ENCODE measurements at regions not wholly inside any gene's neighbourhood (a gene's known extent, or its start where the extent isn't known, plus 50 kb on each side); places are given as distances from the start of the nearest gene placed in this dataset.
A peak's percentile ranks its signal among the peaks of the same experiment; 100 is the strongest.
"Not testable (repeated sequence)": the region's sequence is repeated elsewhere in the genome, so short reads cannot be mapped to it uniquely, and the experiment has no call there.

DNA sequence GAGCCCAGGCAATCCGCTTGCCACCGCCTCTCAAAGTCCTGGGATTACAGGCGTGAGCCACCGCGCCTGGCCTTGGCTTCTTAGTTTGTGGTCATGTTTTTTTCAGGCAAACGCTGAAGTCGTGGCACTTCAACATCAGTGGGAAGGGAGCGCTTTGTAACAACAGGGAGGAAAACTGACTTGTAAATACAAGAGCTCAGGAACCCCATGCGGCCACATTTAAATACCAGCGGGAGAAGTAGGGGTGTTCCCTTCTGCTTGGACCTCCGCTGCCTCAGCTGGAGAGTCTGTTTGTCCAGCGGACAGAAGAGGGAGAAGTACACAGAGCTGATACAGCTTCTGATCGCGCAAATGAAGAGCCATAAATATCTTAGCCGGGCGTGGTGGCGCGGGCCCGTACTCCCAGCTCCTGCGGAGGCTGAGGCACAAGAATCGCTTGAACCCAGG, 108.7 kb upstream of the KMT2C start:
- DNase-seq (ENCODE audit: extremely low read depth, low read depth): no peak

DNA sequence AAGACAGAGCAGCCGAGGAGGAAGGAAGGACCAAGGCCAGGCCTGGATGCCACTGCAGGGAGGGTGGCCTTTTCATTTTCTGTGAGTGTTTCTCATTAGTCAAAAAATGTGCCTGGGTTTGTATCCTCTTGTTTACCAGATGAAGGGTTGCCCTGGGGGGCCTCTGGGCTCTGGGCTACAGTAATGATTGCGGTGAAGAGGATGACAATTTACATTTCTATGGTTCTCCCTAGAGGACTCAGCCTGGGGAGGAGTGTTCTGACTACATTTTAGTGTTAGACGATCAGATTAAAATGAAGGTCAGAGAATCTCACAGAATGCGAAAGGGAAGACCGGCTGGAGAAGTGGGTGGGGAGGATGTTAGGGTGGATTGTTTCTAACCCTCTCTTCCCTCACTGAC, 108.0 kb upstream of the KMT2C start:
- no peak for DNase-seq (ENCODE audit: extremely low read depth, low read depth)

DNA sequence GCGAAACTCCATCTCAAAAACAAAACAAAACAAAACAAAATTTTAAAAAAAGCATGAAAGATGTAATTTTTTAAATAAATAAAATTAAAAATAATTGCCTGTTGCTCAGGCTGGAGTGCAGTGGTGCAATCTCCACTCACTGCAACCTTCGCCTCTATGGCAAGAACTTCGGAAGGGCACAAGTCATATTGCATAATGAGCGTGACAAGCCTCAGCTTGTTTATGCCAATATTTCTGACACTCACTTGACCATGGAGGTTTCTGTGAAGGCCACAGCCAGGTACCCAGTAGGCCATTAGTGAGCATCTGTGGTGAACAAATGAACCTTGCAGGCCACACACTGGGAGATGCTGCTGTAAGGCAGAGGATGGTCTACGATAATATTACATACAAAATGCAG, 106.1 kb upstream of the KMT2C start:
- no peak for DNase-seq (ENCODE audit: extremely low read depth, low read depth)

DNA sequence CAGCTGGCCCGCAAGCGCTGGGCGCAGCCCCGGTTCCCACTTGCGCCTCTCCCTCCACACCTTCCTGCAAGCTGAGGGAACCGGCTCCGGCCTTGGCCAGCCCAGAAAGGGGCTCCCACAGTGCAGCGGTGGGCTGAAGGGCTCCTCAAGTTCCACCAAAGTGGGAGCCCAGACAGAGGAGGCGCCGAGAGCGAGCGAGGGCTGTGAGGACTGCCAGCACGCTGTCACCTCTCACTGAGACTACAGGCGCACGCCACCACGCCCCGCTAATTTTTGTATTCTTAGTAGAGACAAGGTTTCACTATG, 103.3 kb upstream of the KMT2C start:
- not testable (repeated sequence) for DNase-seq (ENCODE audit: extremely low read depth, low read depth)

DNA sequence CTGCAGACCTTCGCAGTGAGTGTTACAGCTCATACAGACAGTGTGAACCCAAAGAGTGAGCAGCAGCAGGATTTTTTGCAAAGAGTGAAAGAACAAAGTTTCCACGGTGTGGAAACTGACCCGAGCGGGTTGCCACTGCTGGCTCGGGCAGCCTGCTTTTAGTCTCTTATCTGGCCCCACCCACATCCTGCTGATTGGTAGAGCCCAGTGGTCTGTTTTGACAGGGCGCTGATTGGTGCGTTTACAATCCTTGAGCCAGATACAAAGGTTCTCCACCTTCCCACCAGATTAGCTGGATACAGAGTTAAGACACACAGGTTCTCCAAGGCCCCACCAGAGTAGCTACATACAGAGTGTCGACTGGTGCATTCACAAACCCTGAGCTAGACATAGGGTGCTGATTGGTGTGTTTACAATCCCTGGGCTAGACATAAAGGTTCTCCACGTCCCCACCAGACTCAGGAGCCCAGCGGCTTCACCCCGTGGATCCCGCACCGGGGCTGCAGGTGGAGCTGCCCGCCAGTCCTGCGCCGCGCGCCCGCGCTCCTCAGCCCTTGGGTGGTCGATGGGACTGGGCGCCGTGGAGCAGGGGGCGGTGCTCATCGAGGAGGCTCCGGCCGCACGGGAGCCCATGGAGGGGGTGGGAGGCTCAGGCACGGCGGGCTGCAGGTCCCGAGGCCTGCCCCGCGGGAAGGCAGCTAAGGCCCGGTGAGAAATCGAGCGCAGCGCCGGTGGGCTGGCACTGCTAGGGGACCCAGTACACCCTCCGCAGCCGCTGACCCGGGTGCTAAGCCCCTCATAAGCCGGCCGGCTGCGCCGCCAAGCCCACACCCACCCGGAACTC, 102.8 kb upstream of the KMT2C start:
- DNase-seq (ENCODE audit: extremely low read depth, low read depth): not testable (repeated sequence)

DNA sequence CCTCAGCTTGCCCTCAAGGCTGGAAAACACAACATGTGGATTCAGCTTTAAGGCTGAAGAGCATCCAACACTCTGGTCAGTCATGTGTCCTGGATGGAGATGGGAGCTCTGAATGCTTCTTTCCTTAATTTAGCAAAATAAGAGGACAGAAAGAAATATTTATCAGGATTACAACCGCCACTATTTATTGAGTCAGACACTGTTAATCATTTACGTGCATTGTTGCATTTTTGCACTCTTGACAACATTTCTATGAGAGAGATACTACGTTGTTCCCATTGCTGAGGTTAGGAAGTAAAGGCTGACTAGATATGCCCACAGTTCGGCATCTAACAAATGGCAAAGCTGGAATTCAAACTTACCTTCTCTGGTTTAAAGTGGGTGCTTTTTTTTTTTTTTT, 101.8 kb upstream of the KMT2C start:
- no peak for DNase-seq (ENCODE audit: extremely low read depth, low read depth)

DNA sequence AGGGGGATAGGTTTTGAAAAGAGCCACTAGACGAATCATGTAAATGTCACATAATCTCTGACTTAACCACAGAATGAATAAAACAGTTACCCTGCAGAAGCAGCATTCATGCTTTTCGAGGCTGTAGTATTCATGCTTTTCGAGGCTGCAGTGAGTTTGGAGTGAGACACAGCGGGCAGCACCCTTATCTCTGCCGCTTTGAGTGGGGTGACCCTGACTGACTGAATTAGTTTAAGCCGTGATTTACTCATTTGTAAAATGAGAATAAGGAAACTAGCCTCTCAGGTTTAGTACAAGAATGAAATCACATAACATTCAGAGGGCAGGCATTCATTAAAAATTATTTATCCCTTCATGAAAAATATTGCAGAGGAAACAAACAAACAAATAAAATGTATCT, 92.8 kb upstream of the KMT2C start:
- no peak for DNase-seq (ENCODE audit: extremely low read depth, low read depth)

DNA sequence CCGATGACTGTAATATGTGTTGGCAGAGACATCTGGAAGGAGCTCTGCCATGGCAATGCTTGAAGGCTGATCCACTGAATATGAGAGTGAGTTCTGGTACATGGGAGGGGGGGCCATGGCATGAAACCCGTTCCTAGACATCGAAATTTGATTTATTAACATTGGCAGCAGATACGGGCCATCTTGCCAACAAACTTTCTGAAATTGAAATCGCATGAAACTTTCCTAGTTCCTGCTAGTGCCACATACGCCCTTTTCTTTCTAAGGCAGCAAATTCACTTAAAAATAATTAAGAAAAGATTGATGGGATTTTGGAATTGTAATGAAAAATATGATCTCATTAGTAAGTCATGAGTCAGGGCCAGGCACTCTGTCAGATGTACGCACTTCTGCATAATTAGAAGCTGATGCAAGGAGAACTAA, 91.8 kb upstream of the KMT2C start:
- no peak for DNase-seq (ENCODE audit: extremely low read depth, low read depth)

DNA sequence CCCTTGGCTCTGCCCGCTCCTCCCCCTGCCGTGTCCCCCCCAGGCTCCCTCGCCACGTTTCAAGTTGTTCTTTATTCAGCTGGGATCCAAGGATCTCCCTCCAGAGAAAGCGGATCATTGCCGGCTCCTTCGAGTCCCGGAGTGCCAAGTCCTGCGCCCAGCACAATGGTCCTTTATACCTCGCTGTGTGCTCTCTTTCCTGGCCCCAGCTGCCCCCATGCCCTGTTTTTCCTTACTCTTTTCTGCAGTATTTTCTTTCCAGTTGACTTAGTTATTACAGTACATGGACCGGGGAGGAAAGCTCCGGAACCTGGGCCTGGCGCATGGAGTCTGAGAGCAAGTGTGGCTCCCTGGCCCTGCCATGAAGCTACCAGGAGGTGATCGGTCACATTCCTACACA, 88.1 kb upstream of the KMT2C start:
- no peak for DNase-seq (ENCODE audit: extremely low read depth, low read depth)

DNA sequence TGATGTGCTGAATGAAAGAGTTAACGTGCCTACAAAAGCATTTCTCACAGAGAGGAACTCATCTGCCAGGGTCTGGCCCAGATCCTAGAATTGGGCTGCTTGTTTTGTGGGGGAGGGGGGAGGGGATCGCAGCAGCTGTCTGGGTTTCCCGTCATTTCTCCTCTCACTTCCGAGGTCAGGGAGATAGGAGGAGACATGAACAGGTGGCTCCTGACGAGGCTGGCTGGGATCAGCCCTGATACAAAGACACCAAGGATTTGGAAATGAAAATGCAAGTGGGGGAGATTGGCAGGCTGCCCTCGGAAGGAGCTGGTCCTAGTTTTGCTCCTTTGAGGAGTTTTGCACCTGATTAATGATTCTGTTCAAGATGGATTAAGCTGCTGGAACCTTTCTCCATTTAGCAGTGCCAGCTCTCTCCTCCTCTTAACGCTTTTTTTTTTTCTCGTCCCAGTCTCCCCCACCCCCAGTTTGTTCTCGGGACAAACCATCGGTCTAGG, 86.8 kb upstream of the KMT2C start:
- no peak for DNase-seq (ENCODE audit: extremely low read depth, low read depth)

DNA sequence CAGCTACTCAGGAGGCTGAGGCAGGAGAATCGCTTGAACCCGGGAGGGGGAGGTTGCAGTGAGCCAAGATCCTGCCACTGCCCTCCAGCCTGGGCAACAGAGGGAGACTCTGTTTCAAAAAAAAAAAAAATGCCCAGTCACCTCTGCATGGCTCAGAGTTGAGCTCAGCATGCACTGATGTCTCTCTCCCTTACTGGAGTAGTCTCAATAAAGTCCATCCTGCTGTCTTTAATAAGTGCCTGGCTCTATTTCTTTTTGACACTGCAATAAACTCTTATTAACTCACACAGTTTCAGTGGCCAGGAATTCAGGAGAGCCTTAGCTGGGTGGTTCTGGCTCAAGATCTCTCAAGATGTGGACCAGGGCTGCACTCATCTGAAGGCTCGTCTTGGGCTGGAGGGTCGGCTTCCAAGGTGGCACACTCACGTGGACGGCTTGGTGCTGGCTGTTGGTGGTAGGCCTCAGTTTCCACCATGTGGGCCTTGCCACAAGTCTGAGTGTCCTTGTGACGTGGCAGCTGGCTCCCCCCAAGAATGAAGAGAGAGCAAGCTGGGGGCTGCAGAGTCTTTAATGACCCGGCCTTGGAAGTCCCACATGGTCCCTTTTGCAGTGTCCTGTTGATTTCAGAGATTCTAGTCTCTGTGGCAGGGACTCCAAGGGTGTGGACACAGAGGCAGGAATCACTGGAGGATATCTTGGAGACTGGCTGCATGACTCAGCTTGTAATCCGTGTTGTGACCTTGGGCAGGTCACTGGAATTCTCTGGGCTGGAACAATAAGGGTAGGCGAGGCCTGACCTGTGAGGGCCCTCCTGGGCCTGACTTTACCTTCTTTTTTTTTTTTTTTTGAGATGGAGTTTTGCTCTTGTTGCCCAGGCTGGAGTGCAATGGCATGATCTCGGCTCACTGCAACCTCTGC, 85.9 kb upstream of the KMT2C start:
- peak; percentile 36 for DNase-seq (ENCODE audit: extremely low read depth, low read depth)

DNA sequence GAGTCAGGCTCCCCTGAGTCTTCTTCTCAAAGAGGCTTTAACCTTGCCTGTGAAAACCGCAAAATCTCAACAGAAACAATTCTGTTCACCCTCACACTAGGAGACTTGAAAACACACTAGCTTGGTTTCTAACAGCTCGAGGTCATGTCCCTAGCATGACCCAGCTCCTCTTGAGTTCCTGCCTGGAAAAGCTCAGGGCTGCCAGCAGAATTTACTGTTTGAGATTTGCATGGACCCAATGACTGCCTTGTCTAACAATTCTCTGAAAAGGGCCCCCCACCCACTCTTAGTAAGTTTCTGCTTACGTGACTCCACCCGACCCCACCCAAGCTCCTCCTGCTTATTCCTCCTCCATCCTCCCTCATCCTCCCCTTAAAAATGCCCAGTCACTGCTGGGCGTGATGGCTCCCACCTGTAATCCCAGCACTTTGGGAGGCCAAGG, 85.1 kb upstream of the KMT2C start:
- DNase-seq (ENCODE audit: extremely low read depth, low read depth): no peak

DNA sequence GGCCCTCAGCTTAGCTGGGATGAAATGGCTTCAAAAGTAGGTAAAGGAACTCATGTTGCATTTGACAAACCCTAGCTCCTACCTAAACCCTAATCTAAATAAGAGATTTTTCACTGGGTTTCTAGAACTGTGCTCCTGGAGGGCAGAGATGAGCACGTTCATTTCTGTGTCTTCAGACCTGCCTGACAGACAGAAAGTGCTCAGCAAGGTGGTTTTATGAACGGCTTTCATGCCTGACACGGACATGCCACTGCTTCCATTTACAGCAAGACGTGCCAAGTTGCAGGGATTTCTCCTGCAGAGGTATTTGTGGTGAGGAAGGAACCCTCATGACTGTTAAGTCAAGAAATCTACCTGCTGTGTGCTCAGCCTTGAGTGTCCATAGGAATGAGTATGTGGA, 83.5 kb upstream of the KMT2C start:
- no peak for DNase-seq (ENCODE audit: extremely low read depth, low read depth)

DNA sequence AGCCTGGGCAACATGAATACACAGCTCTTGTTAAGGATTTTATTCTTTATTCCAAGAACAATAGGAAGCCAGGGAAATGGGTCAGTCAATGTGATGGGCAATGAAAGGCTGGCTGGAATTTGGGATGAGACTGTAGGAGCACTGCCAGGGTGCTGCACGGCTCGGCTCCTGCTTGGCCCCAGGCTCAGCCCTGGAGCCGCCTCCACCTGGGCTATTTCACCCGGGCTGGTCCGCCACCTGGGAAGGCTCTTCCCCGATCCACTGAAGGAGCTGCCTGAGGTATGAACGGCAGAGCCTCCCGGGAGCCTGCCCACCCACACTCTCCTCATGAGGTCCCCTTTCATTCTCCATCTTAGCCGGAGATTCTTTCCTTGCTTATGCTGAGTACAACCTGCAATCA, 80.4 kb upstream of the KMT2C start:
- no peak for DNase-seq (ENCODE audit: extremely low read depth, low read depth)

DNA sequence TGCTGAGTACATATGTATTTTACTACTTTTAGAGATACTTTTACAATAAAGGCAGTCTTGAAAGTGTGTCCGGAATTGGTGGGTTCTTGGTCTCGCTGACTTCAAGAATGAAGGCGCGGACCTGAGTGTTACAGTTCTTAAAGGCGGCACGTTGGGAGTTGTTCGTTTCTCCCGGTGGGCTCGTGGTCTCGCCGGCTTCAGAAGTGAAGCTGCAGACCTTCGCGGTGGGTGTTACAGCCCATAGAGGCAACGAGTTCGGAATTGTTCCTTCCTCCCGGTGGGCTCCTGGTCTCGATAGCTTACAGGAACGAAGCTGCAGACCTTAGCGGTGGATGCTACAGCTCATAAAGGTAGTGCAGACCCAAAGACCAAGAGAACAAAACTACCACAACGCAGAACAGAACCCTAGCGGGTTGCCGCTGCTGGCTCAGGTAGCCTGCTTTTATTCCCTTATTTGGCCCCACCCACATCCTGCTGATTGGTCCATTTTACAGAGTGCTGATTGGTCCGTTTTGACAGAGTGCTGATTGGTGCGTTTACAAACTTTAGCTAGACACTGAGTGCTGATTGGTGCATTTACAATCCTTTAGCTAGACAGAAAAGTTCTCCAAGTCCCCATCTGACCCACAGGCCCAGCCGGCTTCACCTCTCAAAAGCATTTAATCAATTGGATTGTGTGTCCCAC, 79.6 kb upstream of the KMT2C start:
- DNase-seq (ENCODE audit: extremely low read depth, low read depth): not testable (repeated sequence)

DNA sequence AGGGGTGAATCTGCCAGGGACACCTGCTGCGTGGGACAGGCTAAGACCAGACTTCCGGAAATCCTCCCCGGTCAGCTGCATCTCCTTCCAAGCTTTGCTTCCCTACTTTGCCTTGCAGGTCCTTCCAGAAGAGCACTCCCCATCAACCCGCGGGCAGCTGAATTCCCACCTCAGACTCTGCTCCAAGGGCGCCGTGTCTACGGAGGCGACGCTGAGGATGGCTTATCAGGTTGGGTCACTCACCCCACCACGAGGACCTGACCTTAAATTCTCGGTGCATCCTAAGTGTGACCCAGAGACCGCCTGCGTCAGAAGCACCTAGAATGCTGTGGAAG, 78.9 kb upstream of the KMT2C start:
- no peak for DNase-seq (ENCODE audit: extremely low read depth, low read depth)

DNA sequence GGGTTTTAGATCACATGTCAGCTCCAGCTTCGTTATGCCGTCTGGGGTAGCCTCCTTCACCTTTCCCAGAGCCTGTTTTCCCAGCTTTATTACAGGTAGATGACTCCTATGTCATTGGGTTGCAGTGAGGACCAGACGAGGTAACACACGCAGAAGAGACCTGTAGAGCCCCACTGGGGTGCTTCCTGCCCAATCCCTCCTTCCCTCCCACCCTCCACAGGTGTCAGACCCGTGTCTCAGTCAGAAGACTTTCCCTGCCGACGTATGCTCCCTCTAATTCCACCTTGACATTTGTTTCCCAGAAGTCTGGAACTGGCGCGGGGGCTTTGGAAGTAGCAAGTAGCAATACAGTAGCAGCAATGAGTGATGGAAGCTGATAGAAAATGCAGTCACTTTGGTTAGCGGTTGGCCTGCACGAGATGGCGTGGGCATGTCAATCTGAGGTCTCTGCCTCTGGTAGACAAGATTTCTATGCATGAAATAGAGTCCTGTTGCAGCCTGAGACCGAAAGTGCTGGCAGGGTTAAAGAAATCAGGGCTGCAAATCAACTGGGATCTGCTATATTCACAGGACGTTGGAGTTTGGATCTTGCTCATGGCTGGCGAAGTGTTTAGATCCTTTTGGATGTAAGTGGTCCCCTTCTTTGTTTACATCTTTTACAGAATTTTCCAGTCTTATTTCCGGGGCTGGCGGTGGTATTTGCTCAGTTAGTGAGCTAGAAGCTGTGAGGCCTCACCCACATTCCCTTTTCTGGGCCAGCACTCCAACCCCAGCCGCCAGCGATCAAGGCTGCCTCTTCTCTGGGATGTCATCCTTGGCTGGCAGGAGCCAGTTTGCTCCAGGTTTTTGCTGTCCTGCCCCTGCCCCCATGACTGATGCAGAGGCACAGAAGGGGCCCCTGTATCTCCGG, 78.3 kb upstream of the KMT2C start:
- DNase-seq (ENCODE audit: extremely low read depth, low read depth): no peak

DNA sequence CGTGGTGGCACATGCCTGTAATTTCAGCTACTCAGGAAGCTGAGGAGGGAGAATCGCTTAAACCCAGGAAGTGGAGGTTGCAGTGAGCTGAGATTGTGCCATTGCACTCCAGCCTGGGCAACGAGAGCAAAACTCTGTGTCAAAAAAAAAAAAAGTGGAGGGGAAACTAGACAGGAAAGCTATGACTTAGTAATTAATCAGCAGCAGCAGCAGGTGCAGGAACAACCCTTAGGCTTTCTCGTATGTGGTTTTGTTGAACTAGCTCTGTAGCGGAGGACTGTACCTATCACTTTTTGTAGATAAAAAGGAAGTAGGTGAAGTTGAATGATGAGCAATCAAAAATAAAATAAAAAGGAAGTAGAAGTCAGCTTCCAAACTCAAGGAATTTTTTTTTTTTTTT, 76.9 kb upstream of the KMT2C start:
- no peak for DNase-seq (ENCODE audit: extremely low read depth, low read depth)

DNA sequence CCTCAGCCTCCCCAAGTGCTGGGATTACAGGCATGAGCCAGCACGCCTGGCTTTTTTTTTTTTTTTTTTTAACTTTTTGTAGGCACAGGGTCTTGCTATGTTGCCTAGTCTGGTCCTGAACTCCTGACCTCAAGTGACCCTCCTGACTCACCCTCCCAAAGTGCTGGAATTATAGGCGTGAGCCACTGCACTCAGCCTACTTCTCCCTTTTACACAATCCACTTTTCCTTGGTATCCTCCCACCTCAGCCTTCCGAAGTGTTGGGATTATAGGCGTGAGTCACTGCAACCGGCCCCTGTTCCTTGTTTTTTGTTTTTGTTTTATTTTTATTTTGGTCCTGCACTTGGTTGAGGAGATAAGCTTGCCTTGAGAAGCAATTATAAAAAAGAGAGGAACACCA, 75.9 kb upstream of the KMT2C start:
- DNase-seq (ENCODE audit: extremely low read depth, low read depth): no peak

DNA sequence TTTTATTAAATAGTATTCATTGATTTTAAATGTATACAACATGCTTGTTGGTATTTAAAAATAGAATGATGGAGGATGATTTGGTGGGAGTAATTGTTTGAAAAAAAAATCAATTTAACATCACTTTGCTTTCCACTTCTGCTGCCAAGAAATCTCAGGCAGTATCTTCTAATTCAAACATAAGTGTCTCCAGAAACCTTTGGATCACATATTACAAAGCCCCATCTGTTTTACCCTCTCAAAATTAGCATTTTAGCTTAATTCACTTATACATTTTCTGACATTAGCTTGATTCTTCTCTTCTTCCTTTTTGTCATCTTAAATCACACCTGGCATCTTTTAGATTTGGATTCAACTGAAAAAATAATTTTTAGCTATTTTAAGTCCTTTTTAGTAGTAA, 72.9 kb upstream of the KMT2C start:
- no peak for DNase-seq (ENCODE audit: extremely low read depth, low read depth)

Data from NCI-H460 (cell line).